Dermis blood vessel endothelial cell (primary cell): ENCODE measurements at regions not wholly inside any gene's neighbourhood (a gene's known extent, or its start where the extent isn't known, plus 50 kb on each side); places are given as distances from the start of the nearest gene placed in this dataset.
"Not testable (repeated sequence)": the region's sequence is repeated elsewhere in the genome, so short reads cannot be mapped to it uniquely, and the experiment has no call there.

ENCODE experiments used
- DNase-seq: peaks from one replicate; pipeline ENCODE4 v3.0.0; 2010

DNA sequence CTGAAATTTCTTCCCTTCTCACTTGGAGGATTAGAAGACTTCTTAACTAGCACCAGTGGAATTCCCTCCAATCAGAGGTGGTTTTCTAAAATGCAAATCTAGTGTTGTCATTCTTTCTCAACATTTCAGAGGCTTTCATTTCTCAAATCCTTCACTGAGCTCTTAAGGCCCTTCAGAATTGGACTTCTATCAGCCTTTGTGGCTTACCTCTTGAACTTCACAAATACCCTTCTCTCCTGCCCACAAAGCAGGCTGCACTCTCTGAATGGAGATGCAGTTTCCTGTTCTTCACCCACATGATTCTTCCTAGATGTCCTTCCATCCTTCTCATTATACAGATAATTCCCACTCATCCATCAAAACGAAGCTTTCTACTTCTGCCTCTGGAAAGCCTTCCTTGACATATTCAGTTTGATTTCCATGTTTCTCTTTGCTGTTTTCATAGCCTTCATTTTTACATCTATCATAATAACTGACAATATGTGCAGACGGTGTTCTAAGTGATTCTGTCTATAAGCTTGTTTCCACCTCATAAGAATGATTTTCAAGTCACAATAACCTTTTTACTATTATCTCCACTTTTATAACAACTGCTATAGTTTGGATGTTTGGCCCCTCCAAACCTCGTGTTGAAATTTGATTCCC lies 123.1 kb upstream of the GPR12 start:
- no peak for DNase-seq

DNA sequence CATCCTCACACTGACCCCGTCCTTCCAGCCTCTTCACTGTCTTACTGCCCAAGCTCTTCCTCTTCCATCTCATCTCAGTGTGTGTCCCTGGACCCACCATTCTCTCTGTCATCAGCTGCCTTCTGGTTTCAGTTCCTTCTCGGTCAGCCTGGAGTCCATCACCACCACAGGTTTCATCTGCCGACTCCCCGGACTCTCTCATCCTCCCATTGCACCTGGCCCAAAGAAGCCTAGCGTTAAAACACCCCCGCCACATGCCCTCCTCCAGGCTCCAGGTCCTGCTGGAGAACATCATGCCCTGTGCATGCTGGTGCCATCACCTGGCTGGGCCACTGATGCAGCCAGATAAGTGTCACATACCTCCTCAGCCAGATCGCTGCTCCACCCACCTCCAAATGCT lies 122.1 kb upstream of the GPR12 start:
- no peak for DNase-seq

DNA sequence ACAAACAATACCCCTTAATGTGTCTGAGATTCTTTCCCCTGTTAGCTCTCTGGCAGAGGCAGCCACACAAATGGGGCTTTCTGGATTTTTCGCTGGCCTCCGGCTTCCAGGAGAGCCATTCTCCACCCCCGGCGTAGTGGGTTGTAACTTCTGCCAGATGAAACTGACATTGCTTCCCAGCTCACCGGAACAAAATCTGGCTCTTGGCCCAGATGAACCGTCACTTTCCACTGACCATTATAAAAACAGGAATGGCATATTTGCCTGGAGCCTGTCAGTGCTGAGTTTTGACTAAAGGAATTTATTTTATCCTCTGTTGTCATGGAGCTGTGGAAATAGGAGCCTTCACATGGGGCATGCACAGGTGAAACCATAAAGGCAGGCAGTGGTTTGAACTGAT lies 120.6 kb upstream of the GPR12 start:
- peak; percentile 16 for DNase-seq

DNA sequence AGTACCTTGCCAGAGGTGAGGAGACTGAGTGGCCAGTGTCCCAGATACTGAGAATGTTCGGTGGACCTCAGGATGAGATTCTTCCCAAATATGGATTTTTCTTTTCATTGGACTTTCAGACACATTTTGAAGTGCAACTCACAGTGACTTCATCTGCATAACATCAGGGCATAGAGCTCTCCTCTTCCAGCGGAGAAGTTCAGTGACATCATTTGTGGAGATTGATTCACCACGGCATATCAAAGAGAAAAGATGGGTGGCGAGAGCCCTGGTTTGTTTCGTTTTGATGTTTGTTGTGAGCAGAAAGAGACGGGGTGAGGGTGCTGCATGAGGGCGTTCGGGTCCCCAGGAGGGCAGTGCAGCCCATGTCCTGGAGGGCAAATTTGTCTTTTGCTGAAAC lies 120.1 kb upstream of the GPR12 start:
- DNase-seq: no peak

DNA sequence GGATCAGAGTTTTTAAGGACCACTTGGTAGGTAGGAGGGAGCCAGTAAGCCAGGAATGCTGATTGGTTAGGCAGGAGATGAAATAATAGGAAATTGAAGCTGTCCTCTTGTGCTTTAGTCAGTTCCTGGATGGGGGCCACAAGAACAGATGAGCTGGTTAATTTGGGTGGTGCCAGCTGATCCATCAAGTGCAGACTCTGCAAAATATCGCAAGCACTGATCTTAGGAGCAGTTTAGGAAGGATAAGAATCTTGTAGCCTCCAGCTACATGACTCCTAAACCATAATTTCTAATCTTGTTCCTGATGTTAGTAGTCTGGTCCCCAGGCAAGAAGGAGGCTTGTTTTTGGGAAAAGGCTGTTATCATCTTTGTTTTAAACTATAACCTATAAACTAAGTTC lies 117.9 kb upstream of the GPR12 start:
- DNase-seq: no peak

DNA sequence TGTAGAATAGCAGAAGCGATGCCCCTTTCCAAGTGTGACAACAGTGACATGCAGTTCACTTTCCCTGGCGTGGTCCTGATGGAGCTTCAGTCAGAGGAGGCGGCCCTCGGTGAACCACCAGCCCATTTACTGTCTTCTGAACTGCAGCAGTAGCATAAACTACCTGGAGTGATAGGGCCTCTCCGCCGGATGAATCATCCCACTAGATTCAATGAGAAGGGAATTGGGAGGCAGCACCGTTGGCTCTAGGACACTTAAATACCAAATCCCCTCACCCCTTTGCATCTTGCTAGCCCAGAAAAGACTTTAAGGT lies 112.8 kb upstream of the GPR12 start:
- DNase-seq: no peak

DNA sequence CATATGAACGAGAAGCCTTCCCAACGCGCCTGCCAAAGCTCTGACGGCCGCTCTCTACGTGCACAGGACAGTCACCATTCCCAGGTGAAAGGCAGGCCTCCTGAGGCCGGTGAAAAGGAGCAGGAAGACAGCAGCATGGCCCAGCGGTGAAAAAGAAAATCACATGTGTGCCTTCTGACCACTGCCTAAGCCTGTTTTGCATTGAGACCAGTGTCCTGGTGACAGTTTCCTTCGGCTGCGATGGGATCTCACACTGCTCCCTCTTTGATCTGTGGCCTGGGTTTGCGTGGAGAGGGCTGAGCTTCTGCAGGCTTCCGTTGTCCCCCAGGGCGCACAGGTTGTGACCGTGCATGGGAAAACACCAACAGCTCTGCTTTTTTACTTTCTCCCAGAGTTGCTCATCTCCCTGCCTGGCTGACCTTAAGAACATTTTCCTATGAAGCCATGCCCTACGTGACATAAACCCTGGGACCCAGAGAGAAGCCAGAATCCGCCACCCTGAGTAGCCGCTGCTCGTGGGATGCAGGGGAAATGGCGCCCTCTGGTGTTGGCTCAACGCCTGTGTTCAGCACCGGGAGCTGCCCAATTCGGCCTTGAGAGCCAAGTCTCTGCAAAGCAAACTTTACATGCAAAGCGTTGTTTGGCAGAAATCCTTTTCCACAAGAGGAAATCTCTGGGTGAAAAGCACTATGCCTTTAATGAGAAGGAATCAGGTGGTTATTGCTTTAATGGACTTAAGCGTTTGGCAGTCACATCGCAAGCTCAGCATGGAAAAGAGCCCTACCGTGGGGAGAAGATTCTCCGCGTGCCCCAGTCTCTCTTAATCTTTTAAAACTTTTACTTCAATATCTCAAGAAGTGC lies 112.2 kb upstream of the GPR12 start:
- peak; percentile 70 for DNase-seq

DNA sequence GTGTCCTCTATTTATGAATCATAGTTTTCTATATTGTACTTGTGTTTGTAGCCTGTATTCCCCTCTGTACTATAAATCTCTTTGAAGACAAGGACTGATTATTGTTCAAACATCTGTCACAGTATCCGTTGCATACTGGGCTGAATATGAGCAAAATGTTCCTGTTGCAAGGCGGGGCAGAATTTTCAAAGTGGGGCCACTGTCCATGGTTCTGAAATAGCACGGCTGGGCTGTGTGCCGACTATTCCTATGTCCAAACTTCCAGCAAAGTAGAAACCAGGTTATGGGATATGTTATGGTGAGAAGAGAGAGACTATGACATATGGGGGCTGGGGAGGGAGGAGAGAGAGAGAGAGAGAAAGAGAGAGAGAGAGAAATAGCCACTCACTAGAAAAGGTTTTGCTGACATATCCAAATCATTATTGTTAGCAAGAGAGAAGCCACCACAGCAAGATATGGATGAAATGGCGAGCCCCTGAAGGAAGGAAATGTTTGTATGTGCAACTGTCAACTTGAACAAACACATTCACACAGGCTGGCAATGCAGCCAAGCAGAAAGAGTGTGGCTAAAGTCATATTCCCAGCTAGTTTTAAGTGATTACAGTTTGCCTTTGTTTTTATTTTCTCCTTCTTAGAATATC lies 107.0 kb upstream of the GPR12 start:
- peak; percentile 52 for DNase-seq

DNA sequence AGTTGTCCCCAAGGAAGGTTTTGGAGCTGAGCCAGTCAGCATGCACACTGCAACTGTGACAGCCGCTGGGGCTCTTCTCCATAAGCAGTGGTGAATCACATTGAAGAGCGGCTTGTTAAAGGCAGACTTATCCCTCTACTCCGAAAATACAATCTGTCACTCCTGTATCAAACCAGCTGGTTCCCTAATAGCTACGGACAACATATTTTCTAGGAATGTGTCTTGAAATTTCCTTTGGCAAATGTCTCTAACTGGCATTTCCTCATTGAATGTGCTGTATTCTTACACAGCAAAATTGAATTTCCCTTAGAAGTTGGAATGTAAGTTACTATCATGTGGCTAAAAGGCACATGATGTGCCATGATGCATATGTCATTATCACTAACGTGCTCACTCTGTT lies 104.0 kb upstream of the GPR12 start:
- no peak for DNase-seq

DNA sequence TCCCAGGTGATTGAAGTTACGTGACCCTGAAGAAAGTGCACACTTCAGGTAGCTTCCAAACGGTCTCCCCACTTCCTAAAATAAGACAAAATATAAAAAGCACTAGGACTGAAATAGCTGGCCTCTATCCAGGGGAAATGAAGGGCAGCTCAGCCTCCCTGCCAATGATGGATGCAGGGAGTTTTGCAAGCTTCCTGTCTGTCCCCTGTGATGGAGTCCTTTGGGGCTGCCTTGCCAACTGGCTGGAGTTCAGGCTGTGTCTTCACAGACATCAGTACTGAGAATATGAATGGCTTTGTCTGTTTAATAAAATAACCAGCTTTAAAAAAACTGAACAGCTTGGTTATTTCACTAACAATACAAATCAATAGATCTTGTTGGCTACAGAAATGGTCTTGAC lies 101.4 kb upstream of the GPR12 start:
- no peak for DNase-seq

DNA sequence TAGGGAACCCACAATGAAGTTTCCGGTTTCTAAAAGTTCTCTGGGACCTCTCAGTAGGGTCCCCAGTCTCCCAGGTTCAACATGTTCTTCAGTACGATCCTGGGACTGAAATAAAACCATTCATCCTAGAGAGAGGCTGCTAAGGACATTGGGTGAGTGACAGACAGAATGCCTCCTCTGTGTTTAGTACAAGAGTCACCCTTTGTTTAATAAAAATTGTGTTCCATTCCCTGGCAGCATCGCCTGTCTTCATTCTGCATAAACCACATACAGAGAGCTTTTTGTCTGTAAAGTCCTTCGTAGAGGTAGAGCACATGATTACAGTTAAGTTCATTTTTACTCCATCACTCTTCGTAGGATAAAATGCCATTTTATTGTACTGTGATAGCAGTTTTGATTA lies 95.3 kb upstream of the GPR12 start:
- no peak for DNase-seq

DNA sequence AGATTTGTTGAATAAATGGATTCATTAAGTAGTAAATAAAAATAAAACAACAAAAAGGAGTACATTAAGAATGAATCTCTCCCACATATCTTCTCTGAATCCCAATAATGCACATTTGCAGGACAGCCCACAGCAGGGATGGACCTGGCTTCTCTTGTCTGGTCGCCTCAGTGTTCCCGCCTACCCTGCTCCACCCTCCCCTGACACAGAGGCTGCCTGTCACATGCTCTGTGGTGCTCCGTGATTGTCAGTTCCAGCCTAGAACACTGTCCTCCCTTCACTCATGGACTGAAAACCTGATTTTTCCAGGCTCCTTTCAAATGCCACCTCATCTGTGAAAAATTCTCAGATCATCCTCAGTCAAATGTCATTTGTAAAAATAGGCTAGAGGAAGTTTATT lies 94.5 kb upstream of the GPR12 start:
- DNase-seq: no peak

DNA sequence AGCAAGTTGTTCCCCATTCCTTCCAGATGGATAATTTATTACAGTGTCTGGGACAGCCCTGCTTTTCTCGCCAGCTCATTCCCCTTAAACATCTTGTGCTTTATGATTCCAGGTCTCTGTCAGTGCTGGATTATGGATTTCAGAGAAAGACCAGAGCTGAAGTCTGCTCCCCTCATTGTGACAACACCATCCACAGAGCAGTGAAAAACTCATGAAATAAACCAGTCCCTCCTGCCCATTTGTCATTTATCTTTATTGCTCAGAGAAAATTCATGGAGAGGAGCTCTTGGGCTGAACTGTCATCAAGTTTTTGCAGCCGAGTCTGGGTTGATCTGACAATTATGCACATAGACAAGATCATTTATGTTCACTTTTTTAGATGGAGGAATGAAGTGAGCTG lies 92.7 kb upstream of the GPR12 start:
- DNase-seq: no peak

DNA sequence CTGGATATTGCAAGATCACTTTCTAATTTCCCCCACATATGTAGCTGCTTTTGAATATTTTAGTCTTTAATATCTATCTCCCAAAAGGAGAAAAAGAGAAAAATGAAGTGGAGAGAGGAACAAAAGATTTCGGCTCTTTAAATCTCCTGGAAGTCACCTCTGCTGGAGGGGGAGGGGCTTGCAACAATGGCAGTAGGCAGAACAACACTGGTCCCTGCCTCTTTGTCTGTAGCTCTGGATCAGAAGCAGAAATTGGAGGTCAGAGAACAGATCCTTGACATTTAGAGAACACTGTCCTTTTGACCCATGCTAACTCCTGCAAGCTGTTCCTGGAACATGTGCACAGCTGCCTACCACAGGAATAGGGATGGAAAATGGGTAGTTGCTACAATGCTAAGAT lies 86.7 kb upstream of the GPR12 start:
- DNase-seq: no peak

DNA sequence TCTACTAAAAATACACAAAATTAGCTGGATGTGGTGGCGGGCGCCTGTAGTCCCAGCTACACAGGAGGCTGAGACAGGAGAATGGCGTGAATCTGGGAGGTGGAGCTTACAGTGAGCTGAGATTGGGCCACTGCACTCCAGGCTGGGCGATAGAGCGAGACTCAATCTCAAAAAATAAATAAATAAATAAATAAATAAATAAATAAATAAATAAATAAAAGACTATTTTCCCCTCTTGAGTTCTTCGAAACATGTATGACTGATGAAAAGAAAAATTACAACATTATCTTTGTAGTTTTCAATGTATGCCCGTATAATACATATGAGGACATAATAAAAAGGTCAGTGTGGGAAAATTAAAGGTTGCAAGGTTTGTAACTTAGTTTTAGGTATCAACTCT lies 84.5 kb upstream of the GPR12 start:
- not testable (repeated sequence) for DNase-seq

DNA sequence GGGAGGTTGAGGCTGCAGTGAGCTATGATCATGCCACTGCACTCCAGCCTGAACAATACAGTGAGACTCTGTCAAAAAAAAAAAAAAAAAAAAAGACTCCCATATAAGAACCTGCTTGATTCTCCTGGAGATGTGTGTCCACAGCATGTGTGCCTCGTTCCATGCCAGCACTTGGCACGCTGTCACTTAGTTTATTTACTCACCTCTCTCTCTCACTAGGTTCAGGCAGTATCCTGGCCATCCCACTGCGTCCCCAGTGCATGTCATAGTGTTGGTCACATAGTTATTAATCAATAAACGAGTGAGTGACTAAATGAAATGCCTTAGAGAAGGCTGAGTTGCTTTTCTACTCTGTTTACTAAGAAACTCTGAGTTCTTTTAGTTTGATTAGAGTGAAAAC lies 79.1 kb upstream of the GPR12 start:
- DNase-seq: no peak

DNA sequence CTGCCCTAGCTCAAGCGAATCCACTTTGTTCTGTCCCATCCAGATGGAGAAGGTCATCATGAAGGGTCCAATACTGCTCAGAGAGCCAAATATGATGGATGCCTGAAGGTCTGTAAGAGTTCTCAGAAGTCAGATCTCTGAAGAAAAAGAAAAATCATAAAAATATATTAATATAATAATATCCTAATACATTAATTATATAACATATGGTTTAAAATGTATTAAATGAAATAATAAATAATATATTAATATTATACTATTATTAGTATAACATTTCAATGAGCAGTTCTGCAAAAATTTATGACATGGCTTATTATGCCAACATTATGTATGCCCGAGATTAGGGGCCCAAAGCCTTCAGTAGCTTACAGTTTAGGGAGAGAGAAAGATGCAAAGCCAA lies 78.2 kb upstream of the GPR12 start:
- no peak for DNase-seq

DNA sequence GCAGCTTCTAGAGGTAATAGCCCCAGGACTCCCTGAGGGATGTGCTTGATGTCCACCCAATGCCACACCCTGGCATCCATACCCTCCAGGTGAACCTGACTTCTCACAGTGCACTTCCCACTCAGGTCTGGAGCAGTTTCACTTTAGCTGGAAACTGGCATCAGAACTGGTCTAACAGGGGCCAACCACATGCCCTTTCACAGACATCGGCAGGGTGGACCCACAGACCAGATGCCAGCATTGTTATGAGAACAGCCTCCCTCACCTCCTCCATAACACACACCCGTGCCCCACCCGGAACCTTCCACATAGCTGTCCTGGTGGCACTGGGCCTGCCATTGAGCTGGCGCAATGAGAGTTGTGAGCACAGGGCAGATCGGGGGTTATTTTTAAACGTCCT lies 77.4 kb upstream of the GPR12 start:
- no peak for DNase-seq

DNA sequence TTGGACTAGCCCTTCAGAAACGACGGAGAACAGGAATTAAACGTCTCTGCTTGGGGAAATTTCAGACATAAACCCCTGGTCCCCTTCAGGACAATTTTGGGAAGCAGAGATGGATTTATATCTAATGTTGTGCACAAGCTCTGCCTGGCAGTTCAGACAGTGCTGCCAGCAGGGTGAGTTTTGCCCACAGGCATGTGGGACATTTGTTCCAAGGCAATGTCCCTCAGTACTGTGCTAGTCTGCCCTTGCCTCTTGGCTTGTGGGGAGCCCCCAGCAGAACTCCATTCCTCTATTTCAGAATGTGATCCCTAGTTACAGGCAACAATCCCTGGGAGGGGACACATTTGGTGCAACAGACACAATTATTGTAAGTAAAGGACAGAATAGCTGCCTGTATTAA lies 76.5 kb upstream of the GPR12 start:
- DNase-seq: no peak

DNA sequence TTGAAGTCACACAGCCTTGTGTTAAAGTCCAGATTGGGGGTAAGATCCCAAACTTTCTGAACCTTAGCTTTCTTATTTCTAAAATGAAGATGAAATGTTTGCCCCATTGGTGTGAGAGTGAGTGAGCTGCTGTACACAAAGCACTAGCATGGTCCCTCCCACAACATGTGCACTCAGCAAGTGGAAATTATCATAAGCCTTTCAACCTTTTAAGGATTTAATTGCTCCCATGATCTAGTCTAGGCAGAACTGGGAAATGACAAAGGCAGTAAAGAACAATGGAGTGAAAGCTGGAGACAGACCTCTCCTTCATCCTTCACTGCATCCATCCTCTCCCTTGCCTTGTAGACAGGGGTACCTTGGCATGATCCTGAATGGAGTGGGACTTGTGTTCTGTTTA lies 76.0 kb upstream of the GPR12 start:
- no peak for DNase-seq

DNA sequence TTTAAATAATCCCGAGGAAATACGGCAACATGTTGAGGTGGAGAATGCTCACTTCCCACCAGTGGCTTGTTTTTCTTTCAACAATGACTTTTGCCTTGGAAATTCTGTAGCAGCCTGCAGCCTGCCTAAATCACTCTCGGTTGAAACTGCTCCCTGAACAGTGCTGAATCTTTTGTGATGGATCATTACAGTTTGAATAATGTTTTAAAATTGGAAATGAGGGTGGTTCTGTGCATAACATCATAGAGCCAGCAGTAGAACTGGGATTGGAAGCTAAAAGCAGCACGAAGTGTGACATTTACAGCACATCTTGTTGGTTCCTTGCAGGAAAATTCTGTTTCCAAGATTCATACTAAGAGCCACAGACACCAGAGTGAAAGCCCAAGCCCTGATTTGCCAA lies 74.1 kb upstream of the GPR12 start:
- no peak for DNase-seq

DNA sequence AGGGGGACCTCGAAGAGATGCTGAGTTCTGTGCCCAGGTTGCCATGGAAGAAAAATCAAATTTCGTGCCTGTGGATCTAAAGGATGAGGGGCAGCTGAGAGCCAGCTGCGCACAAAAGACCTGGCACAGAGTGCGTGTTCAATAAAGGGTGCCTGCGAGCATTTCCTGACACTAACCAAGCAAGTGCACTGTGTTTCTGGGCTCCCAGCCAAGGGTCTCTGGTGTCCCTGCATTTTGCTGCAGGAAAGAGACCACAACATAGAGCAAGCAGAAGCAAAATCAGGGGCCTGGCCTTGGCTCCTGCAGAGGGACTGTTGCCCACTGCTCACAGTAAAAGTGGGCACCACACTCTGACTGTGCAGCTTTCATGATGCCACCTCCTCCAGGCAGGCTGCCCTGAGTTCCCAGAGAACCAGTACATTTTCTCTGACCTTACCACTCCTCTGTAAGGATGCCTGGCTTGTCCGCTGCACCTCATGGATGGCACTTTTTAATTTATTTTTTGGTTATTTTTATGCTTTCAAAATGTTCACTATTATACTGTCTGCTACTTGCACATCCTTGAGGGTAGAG lies 70.8 kb upstream of the GPR12 start:
- no peak for DNase-seq

DNA sequence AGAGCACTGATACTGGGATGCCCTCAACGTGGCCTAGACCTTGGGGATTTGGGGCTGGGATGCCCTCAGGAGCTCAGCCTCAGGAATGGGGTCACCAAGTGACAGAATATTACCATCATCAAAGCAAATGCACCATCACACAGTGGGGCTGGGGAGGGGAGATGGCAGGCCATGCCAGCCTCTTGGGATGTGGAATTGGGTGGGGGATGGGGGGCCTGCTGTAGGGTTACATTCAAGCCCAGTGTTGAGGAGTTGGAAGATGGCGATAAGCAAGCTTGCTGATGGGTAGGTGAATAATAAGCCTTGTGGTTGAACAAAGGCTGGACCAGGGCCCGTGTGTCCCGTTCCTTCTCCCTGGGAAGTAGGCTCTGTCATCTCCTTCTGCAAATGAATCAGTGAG lies 69.1 kb upstream of the GPR12 start:
- DNase-seq: no peak

DNA sequence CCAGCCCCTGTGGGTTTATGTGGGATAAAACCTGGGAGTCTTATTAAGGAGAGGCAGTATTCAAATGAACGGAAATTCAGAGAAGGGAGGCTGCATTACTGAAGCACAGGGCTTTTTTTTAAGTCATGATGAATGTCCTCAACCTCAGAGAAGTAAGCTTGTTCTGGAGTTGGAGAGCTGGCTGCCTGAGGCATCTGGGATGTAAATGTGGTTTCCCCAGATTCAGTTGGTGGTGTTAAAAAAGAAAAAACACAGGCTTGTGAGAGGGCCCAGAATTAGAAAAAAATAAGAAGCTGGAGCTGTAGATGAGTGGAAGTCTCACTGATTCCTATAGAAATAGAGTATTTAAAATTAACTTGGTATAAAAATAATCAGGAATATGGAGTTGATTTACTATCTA lies 64.0 kb upstream of the GPR12 start:
- no peak for DNase-seq
